Astrocyte of the spinal cord (primary cell): ENCODE measurements at regions not wholly inside any gene's neighbourhood (a gene's known extent, or its start where the extent isn't known, plus 50 kb on each side); places are given as distances from the start of the nearest gene placed in this dataset.
A peak's percentile ranks its signal among the peaks of the same experiment; 100 is the strongest.

Source experiments
- DNase-seq: peaks from one replicate; pipeline ENCODE4 v3.0.0; 2011; ENCODE audit warnings: low read depth, low spot score
- H3K4me3 ChIP-seq: 2 replicates; pipeline ENCODE4 v1.5.1; 2011; ENCODE audit warnings: low read depth, mild to moderate bottlenecking, low read length, moderate library complexity
- CTCF ChIP-seq: IDR thresholded peaks from 2 replicates; pipeline ENCODE4 v1.5.1; 2012; ENCODE audit warnings: low read depth, mild to moderate bottlenecking, low read length, inconsistent platforms
- in situ Hi-C: cut with HindIII; loops from 2 replicates; pipeline ENCODE4 v1.10.0; 2017; ENCODE audit warnings: low sequenced_read_pairs

- in situ Hi-C loops = no loop called here
Observed at GRCh38 chr3:15942936-15943335, 145.2 kb upstream of the ANKRD28 start.

GRCh38 chr3:15948388-15948787 is 150.6 kb upstream of the ANKRD28 start:
- no peak for TF ChIP-seq CTCF
- no peak for DNase-seq
- H3K4me3 ChIP-seq = no peak overlapping the region
- in situ Hi-C loops = no loop called here

More at GRCh38 chr3:15942936-15943335, 145.2 kb upstream of the ANKRD28 start:
- H3K4me3 ChIP-seq = no peak overlapping the region
- no peak for TF ChIP-seq CTCF
- no peak for DNase-seq

- no peak for DNase-seq
- in situ Hi-C loops = no loop called here
- H3K4me3 ChIP-seq = no peak overlapping the region
- no peak for TF ChIP-seq CTCF
Observed at GRCh38 chr3:15952543-15953175, 154.9 kb upstream of the ANKRD28 start.

GRCh38 chr3:15953841-15954240 is 156.1 kb upstream of the ANKRD28 start:
- no peak for TF ChIP-seq CTCF
- DNase-seq = no peak
- H3K4me3 ChIP-seq = no peak overlapping the region
- in situ Hi-C loops = no loop called here

GRCh38 chr3:15955968-15956367 is 158.2 kb upstream of the ANKRD28 start:
- in situ Hi-C loops = no loop called here
- TF ChIP-seq CTCF = no peak
- H3K4me3 ChIP-seq = no peak overlapping the region
- DNase-seq = peak; percentile 34

GRCh38 chr3:15958692-15959433 is 161.1 kb upstream of the ANKRD28 start:
- peak; percentile 31 for DNase-seq
- in situ Hi-C loops = no loop called here
- no peak overlapping the region for H3K4me3 ChIP-seq
- TF ChIP-seq CTCF = no peak
